ENCODE measurements at regions not wholly inside any gene's neighbourhood (a gene's known extent, or its start where the extent isn't known, plus 50 kb on each side); places are given as distances from the start of the nearest gene placed in this dataset.
"Not testable (repeated sequence)": the region's sequence is repeated elsewhere in the genome, so short reads cannot be mapped to it uniquely, and the experiment has no call there.

DNA sequence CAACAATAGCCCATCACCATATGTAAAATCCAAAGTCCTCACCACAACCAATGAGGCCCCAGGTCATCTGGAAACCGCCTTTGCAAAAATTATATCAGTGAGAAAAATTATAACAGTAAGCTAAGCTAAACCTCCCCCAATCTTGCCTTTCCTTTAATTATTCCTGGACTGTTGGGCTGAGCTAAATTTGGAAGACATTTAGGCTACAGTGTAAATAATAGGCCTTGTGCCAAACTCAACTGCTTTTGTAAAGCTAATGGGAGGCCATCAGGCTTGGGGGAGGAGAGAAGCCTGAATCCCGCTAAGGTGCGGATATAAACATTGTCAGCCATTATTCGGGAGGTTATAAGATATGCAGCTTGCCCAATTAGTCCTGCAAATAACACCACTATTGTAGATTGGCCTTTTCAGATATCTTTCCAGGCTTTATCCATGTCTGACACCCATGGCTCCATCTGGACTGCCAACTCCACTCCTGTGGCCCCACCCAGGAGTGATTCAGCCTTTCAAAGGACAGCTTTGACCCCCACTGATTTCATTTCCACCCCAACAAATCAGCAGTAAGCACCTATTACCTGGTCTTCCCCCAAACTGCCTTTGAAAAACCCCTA is 53.0 kb upstream of the CA12 start:
- no peak for TF ChIP-seq POLR2A (IDR thresholded peaks at IDR 0.05; ENCODE audit: low read depth, low read length)
- FAIRE-seq (no peak), DNase-seq (ENCODE audit: insufficient read length, low spot score) (no peak)

DNA sequence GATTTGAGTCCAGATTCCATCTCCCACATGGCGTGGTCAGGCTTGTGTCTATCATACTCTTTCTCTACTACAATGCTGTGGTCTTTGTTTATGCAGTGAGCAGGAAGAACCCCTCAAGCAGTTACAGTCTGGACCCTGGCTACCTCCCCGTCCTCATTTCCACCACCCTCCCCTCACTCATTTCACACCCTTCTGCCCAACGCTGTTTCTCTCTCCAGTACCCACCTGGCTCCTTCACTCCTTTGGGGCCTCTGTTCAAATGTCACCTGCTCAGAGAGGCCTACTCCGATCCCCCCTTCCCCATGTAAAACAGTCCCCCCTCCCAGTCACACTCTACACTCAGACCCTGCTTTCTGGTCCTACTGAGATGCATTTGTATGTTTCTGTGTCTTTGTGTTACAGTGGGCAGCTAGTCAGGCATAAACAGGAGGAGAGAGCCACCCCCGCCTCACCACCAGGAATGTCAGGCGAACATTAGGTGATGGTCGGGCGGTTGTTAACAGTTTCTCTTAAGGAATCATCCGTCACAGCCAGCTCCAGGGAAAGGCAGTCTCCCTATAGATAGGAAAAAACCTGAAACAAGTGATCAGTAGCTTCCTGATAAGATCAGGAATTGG is 53.7 kb upstream of the CA12 start:
- FAIRE-seq (no peak), DNase-seq (ENCODE audit: insufficient read length, low spot score) (no peak)
- no peak for TF ChIP-seq POLR2A (IDR thresholded peaks at IDR 0.05; ENCODE audit: low read depth, low read length)

DNA sequence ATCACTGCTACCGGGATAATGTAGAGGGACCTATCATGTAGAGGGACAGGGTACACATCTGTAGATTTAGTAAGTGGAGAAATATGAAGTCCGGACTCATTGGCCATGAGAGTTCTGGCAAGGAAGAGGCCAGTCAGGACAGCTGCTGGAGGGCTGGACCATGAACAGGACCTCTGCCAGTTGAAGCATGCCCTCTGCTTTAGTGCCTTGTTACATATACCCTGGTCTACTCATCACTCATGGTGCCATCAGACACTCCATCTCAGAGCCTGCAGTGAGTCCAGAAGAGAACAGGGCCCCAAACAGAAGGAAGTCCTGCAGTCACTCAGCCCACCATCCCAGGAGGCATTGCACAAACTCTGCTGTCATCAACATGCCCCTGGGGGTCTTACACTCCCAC is 54.7 kb upstream of the CA12 start:
- TF ChIP-seq POLR2A (IDR thresholded peaks at IDR 0.05; ENCODE audit: low read depth, low read length) = no peak
- DNase-seq (ENCODE audit: insufficient read length, low spot score) (no peak), FAIRE-seq (no peak)

DNA sequence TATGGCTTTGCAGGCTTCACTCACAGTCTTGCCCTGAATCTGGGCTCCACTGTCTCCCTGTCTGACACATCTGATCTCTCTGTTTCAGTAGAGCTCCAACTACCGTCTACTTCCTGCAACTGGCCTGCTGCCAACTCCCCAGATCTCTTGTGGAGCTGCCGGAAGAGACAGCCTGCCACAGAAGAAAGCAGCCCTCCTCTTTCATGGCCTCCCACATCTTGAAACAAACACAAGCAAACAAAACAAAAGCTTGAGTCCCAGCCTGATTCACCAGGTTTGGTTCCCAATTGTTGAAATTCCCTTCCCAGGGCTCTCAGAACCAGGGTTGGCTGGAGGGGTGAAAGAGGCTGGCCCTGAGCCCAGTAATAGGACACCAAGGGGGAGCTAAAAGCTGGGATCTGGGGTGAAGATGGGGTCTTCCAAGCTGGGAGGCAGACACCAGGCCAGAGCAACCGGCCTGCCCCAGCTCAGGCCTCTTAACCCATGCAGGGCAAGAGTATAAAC is 55.3 kb upstream of the CA12 start:
- DNase-seq (ENCODE audit: insufficient read length, low spot score) = peak; percentile 33
- no peak for FAIRE-seq
- TF ChIP-seq POLR2A (IDR thresholded peaks at IDR 0.05; ENCODE audit: low read depth, low read length) = no peak

DNA sequence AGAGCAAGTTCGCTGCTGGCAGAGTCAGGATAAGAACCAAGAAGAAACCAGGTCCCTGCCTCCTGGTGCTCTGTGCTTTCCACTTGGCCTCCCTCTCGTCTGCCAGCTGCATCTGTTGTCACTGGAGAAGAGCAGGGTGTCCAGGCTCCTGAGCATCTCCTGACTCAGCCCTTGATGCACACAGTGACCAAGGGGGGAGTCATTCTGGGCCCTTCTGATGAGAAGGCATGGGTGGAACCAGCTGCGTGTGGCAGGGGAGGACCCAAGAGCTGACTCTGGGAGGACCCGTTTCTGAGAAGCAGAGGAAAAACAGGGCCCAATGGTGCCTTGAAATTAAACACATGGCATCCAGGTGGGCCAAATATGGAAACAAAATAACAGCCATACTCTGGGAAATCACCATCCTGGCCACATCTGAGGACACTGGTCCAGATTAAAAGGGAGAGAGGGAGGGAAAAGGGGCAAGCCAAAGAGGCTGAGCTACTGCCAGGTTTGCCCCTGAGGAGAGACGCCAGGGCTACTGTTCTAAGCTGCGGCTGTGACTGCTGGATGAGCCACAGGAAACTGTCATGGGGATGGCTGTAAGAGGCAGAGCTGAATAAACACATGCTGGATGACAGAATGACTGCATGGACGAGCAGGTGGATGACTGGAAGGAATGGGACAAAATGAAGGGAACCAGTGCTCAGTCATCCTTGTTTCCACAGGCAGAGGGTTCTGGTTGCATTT is 58.1 kb upstream of the CA12 start:
- DNase-seq (ENCODE audit: insufficient read length, low spot score) = peak; percentile 25
- no peak for FAIRE-seq
- no peak for TF ChIP-seq POLR2A (IDR thresholded peaks at IDR 0.05; ENCODE audit: low read depth, low read length)

DNA sequence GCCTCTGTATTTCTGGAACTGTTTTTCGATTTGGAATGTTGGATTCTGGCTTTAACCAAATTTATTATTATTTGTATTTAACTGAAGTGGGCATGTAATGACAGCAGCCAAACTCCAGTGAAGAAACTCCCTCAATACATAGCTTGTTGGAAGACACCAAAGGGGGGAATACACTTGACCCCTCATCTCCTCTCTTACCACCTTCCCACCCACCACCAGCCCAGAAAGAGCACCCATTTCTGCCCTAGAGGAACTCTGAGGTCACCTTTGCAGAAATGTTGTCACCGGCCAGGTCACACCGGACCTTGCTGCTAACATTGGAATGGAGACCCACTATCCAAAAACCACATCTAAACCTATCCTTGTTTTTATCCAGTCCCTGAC is 58.6 kb upstream of the CA12 start:
- FAIRE-seq = no peak
- TF ChIP-seq POLR2A (IDR thresholded peaks at IDR 0.05; ENCODE audit: low read depth, low read length) = no peak
- no peak for DNase-seq (ENCODE audit: insufficient read length, low spot score)

DNA sequence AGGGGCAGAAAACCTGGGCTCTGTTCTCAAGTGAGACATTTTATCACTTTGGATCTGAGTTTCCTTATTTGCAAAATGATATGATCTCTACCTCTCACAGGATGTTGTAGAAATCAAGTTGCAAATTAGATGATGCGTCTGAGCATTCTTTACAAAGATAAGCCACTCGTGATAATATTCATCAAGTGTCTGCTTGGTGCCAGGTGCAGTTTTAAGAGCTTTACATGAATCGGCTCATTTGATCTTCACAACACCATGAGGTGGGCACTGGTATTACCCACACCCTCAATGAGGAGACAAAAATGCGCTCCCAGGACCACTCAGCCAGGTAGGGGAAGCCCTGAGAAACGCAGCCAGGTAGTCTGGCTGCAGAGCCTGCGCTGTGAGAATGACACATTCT is 59.1 kb upstream of the CA12 start:
- FAIRE-seq (no peak), DNase-seq (ENCODE audit: insufficient read length, low spot score) (no peak)
- no peak for TF ChIP-seq POLR2A (IDR thresholded peaks at IDR 0.05; ENCODE audit: low read depth, low read length)

DNA sequence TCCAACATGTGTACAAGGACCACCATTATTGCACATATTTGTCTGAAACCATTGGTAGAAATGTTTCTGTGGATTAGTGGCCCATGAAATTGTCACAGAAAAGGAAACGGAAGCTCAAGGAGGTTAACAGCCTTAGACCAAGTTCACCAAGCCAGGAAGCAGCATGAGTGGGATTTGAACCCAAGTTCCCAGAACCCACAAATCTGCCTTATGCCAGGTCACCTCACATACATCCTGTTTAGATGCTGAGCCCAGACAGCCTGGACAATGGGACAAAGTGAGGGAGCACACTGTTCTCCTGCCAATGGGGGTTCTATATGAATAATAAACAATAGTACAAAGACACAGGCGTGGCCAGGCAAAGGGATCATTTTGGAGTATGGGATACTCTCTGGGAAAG is 59.6 kb upstream of the CA12 start:
- FAIRE-seq = no peak
- no peak for TF ChIP-seq POLR2A (IDR thresholded peaks at IDR 0.05; ENCODE audit: low read depth, low read length)
- no peak for DNase-seq (ENCODE audit: insufficient read length, low spot score)

DNA sequence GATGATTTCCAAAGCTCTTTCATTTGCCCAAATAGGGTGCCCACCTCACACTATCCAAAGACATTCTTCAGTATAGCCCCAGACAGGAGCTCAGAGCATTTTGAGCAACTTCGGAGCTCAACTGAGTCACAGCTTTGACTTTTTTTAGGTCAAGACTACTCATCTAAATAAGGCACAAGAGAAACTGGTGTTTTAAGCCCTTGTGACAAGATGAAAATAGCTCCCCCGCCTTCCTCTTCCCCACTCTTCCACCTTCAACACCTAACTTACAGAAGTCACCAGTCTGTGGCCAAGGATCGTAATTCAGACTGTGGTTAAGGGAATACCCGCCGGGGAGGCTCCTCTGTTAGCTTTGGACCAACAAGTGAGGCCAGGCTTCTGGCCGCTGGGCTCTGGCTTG is 60.4 kb upstream of the CA12 start:
- no peak for FAIRE-seq
- DNase-seq (ENCODE audit: insufficient read length, low spot score) = no peak
- TF ChIP-seq POLR2A (IDR thresholded peaks at IDR 0.05; ENCODE audit: low read depth, low read length) = no peak

DNA sequence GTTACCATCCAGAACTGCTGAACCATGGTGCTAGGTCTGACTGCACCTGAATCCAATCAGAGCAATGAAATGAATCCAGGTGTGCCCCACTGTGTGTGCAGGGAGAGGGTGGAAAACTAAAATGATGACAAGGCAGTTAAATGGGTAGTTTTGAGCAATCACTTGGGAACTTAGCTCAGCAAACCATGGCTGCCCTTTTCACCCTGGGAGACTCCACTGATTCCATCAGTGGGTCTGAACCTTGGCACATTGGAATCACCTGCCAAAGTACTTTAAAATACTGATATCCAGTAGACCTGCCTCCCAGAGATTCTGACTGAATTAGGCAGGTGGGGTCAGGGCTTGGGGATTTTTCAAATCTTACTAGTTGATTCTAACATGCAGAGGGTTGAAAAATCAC is 59.8 kb upstream of the USP3 start:
- DNase-seq (ENCODE audit: insufficient read length, low spot score) (no peak), FAIRE-seq (no peak)
- no peak for TF ChIP-seq POLR2A (IDR thresholded peaks at IDR 0.05; ENCODE audit: low read depth, low read length)

DNA sequence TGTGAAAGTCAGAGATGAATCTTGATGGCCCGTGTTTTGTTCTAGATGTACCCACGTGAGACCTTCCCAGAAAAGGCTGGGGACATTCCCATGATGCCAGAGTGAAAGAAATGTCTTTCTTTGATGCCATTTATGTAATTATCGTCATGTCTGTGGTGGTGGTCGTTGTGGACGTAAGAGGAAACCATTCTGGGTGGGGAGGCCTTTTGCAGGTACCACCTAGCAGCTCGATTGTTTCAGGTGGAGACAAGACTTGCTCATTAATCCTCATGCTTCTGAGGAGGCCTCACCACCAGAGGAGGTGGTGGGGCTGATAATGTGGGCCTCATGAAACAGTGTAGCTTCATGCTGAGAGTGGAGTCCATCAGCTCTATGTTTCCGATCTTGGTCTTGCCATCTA is 58.1 kb upstream of the USP3 start:
- DNase-seq (ENCODE audit: insufficient read length, low spot score) = no peak
- no peak for FAIRE-seq
- no peak for TF ChIP-seq POLR2A (IDR thresholded peaks at IDR 0.05; ENCODE audit: low read depth, low read length)

DNA sequence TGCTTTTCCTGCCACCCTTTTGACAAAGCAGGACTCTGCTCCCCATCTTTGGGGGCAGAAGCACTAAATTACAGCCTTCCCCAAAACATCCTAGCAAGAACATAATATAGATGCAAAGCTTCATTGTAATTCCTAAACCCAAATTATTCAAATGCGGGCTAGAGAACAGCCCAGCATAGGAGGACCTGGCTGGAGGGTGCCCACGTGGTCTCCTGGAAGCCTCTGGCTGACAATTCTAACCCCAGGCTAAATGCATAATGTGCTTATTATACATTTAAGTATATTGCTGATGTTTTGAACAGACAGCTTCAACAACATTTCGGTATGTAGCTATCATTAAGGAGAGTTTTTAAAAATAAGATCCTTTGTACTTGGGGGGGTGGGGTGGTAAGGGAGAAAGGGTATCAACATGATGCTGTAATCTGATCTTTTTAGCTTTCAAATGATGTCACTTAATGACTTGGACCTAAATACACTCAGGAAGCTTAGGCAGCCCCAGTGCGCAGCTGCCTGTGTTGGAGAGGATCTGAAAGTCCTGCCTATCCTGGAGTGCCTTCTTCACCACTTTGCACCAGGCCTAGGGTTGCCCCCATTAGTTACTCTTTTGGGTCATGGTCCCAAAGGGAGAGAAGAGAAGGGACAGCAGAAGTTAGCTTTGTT is 57.2 kb upstream of the USP3 start:
- no peak for TF ChIP-seq POLR2A (IDR thresholded peaks at IDR 0.05; ENCODE audit: low read depth, low read length)
- DNase-seq (ENCODE audit: insufficient read length, low spot score) (no peak), FAIRE-seq (no peak)

DNA sequence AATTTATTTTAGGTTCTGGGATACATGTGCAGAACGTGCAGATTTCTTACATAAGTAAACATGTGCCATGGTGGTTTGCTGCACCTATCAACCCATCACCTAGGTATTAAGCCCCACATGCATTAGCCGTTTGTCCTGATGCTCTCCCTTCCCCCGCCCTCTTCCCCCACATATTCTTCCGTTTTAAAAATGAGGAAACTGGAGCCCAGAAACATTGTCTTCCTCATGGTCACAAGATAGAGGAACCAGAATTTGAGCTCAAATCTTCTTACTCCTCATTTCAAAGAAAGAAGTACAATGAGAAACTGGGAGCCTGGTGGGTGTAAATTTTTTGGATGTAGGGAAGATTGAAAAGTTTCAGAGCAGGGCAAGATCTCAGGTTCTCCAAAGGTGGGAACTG is 56.1 kb upstream of the USP3 start:
- FAIRE-seq = no peak

DNA sequence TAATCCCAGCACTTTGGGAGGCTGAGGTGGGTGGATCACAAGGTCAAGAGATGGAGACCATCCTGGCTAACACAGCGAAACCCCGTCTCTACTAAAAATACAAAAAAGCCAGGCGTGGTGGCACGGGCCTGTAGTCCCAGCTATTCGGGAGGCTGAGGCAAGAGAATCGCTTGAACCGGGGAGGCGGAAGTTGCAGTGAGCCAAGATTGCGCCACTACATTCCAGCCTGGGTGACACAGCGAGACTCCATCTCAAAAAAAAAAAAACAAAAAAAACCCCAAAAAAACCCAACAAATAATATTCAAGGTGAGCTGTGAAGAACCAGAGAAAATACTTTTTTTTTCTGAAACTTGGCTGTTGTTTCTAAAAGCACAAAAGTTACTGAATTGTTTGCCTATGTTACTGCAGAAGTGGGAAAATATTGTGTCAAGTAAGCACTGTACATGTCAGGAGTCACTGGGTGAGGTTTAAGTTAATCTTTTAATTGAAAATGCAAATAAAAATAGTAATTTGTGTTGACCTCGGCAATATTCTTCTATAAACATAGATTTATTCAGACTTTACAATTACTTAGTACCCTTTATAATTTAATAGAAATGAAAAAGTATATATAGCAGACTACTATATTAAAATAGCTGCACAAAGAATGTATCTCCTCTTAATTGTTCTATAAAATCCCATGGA is 55.4 kb upstream of the USP3 start:
- DNase-seq (ENCODE audit: insufficient read length, low spot score); FAIRE-seq: not testable (repeated sequence)

More for the DNA sequence above, 56.1 kb upstream of the USP3 start:
- no peak for TF ChIP-seq POLR2A (IDR thresholded peaks at IDR 0.05; ENCODE audit: low read depth, low read length)
- no peak for DNase-seq (ENCODE audit: insufficient read length, low spot score)

Measured in H54 (cell line).